H1 (cell line): ENCODE measurements at regions not wholly inside any gene's neighbourhood (a gene's known extent, or its start where the extent isn't known, plus 50 kb on each side); places are given as distances from the start of the nearest gene placed in this dataset.

Source experiments
- CEBPB ChIP-seq: IDR thresholded peaks from 2 replicates; pipeline ENCODE4 v1.6.1; 2012; ENCODE audit warnings: low read depth, low read length
- CTBP2 ChIP-seq: IDR thresholded peaks from 2 replicates; pipeline ENCODE4 v1.7.0; 2011; ENCODE audit warnings: borderline replicate concordance, mild to moderate bottlenecking, moderate library complexity, mixed read lengths, low read length; ENCODE audit not compliant: insufficient read depth, insufficient read length
- EGR1 ChIP-seq: IDR thresholded peaks from 2 replicates; pipeline ENCODE4 v1.6.1; 2011; ENCODE audit warnings: low read depth, low read length, borderline replicate concordance
- EZH2 ChIP-seq: fragments of 200-600 bp; sonication (generic); IDR thresholded peaks from 2 replicates; pipeline ENCODE4 v1.7.1; 2012; ENCODE audit warnings: low read depth, mild to moderate bottlenecking, moderate library complexity, low read length, inconsistent platforms; ENCODE audit not compliant: severe bottlenecking
- MAX ChIP-seq: IDR thresholded peaks from 2 replicates; pipeline ENCODE4 v1.6.1; 2012; ENCODE audit warnings: inconsistent platforms
- POLR2A ChIP-seq, 2 experiments: IDR thresholded peaks; 1 replicate in 1 of 2; 2 replicates in 1 of 2; pipeline ENCODE4 v1.6.1; 2011; ENCODE audit warnings: low read depth in 2 of 2, low read length in 2 of 2, mild to moderate bottlenecking in 2 of 2; ENCODE audit errors: control extremely low read depth in 1 of 2
- POLR2AphosphoS5 ChIP-seq: IDR thresholded peaks from 2 replicates; pipeline ENCODE4 v1.6.1; 2011; ENCODE audit warnings: low read depth, low read length
- RAD21 ChIP-seq, 2 experiments: IDR thresholded peaks in 1 of 2; conservative IDR thresholded peaks in 1 of 2; 2 replicates each; pipeline ENCODE4 v1.6.1; 2011; ENCODE audit warnings: low read depth in 2 of 2, low read length in 2 of 2, improper control_type of control experiment in 1 of 2, inconsistent platforms in 1 of 2, mild to moderate bottlenecking in 1 of 2, moderate library complexity in 1 of 2
- RFX5 ChIP-seq: IDR thresholded peaks from 2 replicates; pipeline ENCODE4 v1.6.1; 2011; ENCODE audit warnings: low read depth, low read length, improper control_type of control experiment, borderline replicate concordance
- SIRT6 ChIP-seq: IDR thresholded peaks from one replicate; pipeline ENCODE4 v1.7.1; 2012; ENCODE audit warnings: low read length, inconsistent platforms
- SP1 ChIP-seq: IDR thresholded peaks from 2 replicates; pipeline ENCODE4 v1.6.1; 2011; ENCODE audit warnings: low read depth, low read length
- TAF1 ChIP-seq: IDR thresholded peaks from 2 replicates; pipeline ENCODE4 v1.6.1; 2011; ENCODE audit warnings: mild to moderate bottlenecking, low read depth, low read length
- TF ChIP-seq, protein P1 (sequence below), 3 experiments: IDR thresholded peaks; 1 replicate in 2 of 3; 2 replicates in 1 of 3; pipeline versions ENCODE4 v1.5.1 to v1.6.1; 2011; ENCODE audit warnings: low read length in 3 of 3, mild to moderate bottlenecking in 3 of 3, inconsistent platforms in 2 of 3, low read depth in 1 of 3, moderate library complexity in 1 of 3; ENCODE audit not compliant: insufficient read depth in 1 of 3; ENCODE audit errors: control extremely low read depth in 1 of 3
- TF ChIP-seq, protein P2 (sequence below): IDR thresholded peaks from 2 replicates; pipeline ENCODE4 v1.6.1; 2012; ENCODE audit warnings: low read length, inconsistent platforms

DNA sequence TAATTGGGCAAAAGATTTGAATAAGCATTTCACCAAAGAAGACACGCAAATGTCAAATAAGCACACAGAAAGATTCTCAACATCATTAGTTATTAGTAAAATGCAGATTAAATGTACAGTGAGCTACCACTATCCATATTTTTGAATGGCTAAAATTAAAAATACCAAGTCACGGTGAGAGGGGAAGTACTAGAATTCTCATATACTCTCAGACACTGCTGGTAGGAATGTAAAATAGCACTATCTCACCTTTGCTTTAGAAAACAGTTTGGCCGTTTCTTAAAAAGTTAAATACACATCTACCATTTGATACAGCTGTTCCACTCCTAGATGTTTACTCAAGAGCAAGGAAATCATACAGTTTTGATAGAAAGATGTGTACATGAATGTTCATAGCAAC, 115.8 kb upstream of the CELF2 start:
- TF ChIP-seq, protein P1, sequence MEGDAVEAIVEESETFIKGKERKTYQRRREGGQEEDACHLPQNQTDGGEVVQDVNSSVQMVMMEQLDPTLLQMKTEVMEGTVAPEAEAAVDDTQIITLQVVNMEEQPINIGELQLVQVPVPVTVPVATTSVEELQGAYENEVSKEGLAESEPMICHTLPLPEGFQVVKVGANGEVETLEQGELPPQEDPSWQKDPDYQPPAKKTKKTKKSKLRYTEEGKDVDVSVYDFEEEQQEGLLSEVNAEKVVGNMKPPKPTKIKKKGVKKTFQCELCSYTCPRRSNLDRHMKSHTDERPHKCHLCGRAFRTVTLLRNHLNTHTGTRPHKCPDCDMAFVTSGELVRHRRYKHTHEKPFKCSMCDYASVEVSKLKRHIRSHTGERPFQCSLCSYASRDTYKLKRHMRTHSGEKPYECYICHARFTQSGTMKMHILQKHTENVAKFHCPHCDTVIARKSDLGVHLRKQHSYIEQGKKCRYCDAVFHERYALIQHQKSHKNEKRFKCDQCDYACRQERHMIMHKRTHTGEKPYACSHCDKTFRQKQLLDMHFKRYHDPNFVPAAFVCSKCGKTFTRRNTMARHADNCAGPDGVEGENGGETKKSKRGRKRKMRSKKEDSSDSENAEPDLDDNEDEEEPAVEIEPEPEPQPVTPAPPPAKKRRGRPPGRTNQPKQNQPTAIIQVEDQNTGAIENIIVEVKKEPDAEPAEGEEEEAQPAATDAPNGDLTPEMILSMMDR (IDR thresholded peaks at IDR 0.05; ENCODE audit: control extremely low read depth in 1 of 3, insufficient read depth in 1 of 3, low read depth in 1 of 3, low read length in 3 of 3): no peak
- TF ChIP-seq CTBP2 (no peak), CEBPB (no peak), SIRT6 (no peak), TAF1 (no peak), POLR2A (IDR thresholded peaks at IDR 0.05; ENCODE audit: control extremely low read depth in 1 of 2, low read depth in 2 of 2, low read length in 2 of 2) (no peak), RAD21 (IDR thresholded peaks at IDR 0.05 in 1 of 2, conservative IDR thresholded peaks at IDR 0.05 in 1 of 2; ENCODE audit: low read depth in 2 of 2, low read length in 2 of 2) (no peak), EGR1 (no peak), EZH2 (no peak), MAX (no peak), RFX5 (no peak), POLR2AphosphoS5 (no peak), SP1 (no peak)
- TF ChIP-seq, protein P2, sequence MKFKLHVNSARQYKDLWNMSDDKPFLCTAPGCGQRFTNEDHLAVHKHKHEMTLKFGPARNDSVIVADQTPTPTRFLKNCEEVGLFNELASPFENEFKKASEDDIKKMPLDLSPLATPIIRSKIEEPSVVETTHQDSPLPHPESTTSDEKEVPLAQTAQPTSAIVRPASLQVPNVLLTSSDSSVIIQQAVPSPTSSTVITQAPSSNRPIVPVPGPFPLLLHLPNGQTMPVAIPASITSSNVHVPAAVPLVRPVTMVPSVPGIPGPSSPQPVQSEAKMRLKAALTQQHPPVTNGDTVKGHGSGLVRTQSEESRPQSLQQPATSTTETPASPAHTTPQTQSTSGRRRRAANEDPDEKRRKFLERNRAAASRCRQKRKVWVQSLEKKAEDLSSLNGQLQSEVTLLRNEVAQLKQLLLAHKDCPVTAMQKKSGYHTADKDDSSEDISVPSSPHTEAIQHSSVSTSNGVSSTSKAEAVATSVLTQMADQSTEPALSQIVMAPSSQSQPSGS: no peak
